ENCODE measurements at regions not wholly inside any gene's neighbourhood (a gene's known extent, or its start where the extent isn't known, plus 50 kb on each side); places are given as distances from the start of the nearest gene placed in this dataset.

- DNase-seq: no peak
These were observed 60.2 kb upstream of the DMAC1 start for GRCh38 chr9:7859701-7860334.

- no peak for DNase-seq
These were observed 58.6 kb upstream of the DMAC1 start for GRCh38 chr9:7858166-7858565.

GRCh38 chr9:7854763-7855162 is 55.2 kb upstream of the DMAC1 start:
- DNase-seq: no peak

Data from activated CD4-positive, alpha-beta T cell treated with anti-CD3 and anti-CD28 coated beads for 1 hour (primary cell).